Spleen (tissue), 11 donors: ENCODE measurements at regions not wholly inside any gene's neighbourhood (a gene's known extent, or its start where the extent isn't known, plus 50 kb on each side); places are given as distances from the start of the nearest gene placed in this dataset.

Source experiments
- DNase-seq: peaks from one replicate; pipeline ENCODE4 v3.0.0-alpha.2; 2020
- H3K27ac ChIP-seq, 8 donors: fragments of 200-600 bp; sonication (generic) in 7 of 8; 1 replicate in 4 of 8; 2 replicates in 4 of 8; pipeline versions ENCODE4 v1.5.0 to v1.8.0; 2016 to 2021; ENCODE audit warnings: inconsistent platforms in 4 of 8, mild to moderate bottlenecking in 4 of 8, moderate library complexity in 1 of 8
- H3K27me3 ChIP-seq, 7 donors: fragments of 200-600 bp; sonication (generic) in 6 of 7; replicated peaks in 1 of 7; 1 replicate in 4 of 7; 2 replicates in 3 of 7; pipeline versions ENCODE4 v1.5.0 to v1.8.0; 2016 to 2021; ENCODE audit warnings: inconsistent platforms in 3 of 7, mild to moderate bottlenecking in 1 of 7
- H3K36me3 ChIP-seq, 6 donors: fragments of 200-600 bp; sonication (generic) in 5 of 6; 1 replicate in 4 of 6; 2 replicates in 2 of 6; pipeline versions ENCODE4 v1.5.0 to v1.8.0; 2016 to 2021; ENCODE audit warnings: inconsistent platforms in 2 of 6
- H3K4me1 ChIP-seq, 6 donors: fragments of 200-600 bp; sonication (generic) in 5 of 6; 1 replicate in 3 of 6; 2 replicates in 3 of 6; pipeline versions ENCODE4 v1.5.0 to v1.8.0; 2016 to 2021; ENCODE audit warnings: inconsistent platforms in 3 of 6
- H3K4me3 ChIP-seq, 8 donors: fragments of 200-600 bp; sonication (generic) in 7 of 8; 1 replicate in 4 of 8; 2 replicates in 4 of 8; pipeline versions ENCODE4 v1.5.0 to v1.8.0; 2016 to 2021; ENCODE audit warnings: inconsistent platforms in 4 of 8, mild to moderate bottlenecking in 4 of 8, moderate library complexity in 2 of 8
- H3K9me3 ChIP-seq, 8 donors: fragments of 200-600 bp; sonication (generic) in 7 of 8; 1 replicate in 4 of 8; 2 replicates in 4 of 8; pipeline versions ENCODE4 v1.5.0 to v1.8.0; 2016 to 2021; ENCODE audit warnings: inconsistent platforms in 4 of 8
- CTCF ChIP-seq, 11 experiments: fragments of 200-600 bp in 7 of 11; fragments of 450-650 bp in 4 of 11; sonication (generic) in 4 of 11; IDR thresholded peaks in 8 of 11; conservative IDR thresholded peaks in 3 of 11; 1 replicate in 7 of 11; 2 replicates in 4 of 11; pipeline versions ENCODE4 v1.4.0 to v1.8.0; 2016 to 2021; ENCODE audit warnings: antibody characterized with exemption in 11 of 11, inconsistent platforms in 4 of 11, mild to moderate bottlenecking in 1 of 11
- POLR2A ChIP-seq, 3 donors: fragments of 450-650 bp; IDR thresholded peaks; one replicate each; pipeline ENCODE4 v1.5.1; 2017; ENCODE audit warnings: antibody characterized with exemption in 3 of 3, mild to moderate bottlenecking in 1 of 3
- POLR2AphosphoS5 ChIP-seq, 3 donors: sonication (generic); formaldehyde crosslinking; IDR thresholded peaks; one replicate each; pipeline ENCODE4 v1.5.1; 2017; ENCODE audit warnings: antibody characterized with exemption in 3 of 3
- WGBS, 5 donors: extraction: QIAGEN DNeasy Blood & Tissue Kit in 3 of 5; methylation state at CpG; one replicate each; pipeline versions ENCODE4 v1.1.5 to v1.1.7; 2013 to 2018; 5-methylcytosine and 5-hydroxymethylcytosine counted together
- intact Hi-C: fragments of 100-400 bp; cut with DNase I; formaldehyde crosslinking; loops from one replicate; pipeline ENCODE4 v1.15.0; 2023; ENCODE audit warnings: low total_unique reads
- donor health status: healthy with polysubstance abuse.
- donor health status: DM: no; HTN: no; CAD: no; lungs with moderate emphysema.
- donor health status: DM: no; HTN: no; CAD: no.
- donor health status: Bipolar disorder and iron deficiency.
- donor health status: healthy.
- donor health status: DM: no; HTN: no; CAD: no.
- donor health status: DM: yes; HTN: yes; CAD: no.

- DNase-seq, result no peak
- Histone ChIP-seq H3K27ac (peak overlapping the region in 7 of 8 donors; percentile 58 to 84 (median 72)), H3K9me3 (no peaks in the 10 kb centered on the region)
These were observed 389.1 kb downstream of the GADD45G start for GRCh38 chr9:89993678-89994630.

GRCh38 chr9:89994988-89995613 lies 390.3 kb downstream of the GADD45G start:
- intact Hi-C loops, result no loop called here
- peaks cover 6 to 60% (median 40%) of the 10 kb centered on the region in 6 donors for H3K4me1 ChIP-seq
- H3K9me3 ChIP-seq, result no peaks in the 10 kb centered on the region
- H3K27me3 ChIP-seq, result no peaks in the 10 kb centered on the region
- peak overlapping the region in 4 of 8 donors; percentile 70 to 84 (median 77) for H3K27ac ChIP-seq
- no peaks in the 10 kb centered on the region for H3K36me3 ChIP-seq
- no peak for DNase-seq
- WGBS, 5 donors, result 80 to 87% (median 82%) methylated on average over 17 to 19 of the region's 19 CpGs
- no peak overlapping the region for H3K4me3 ChIP-seq
- TF ChIP-seq POLR2AphosphoS5 (IDR thresholded peaks at IDR 0.05) (no peak), POLR2A (IDR thresholded peaks at IDR 0.05) (no peak), CTCF (IDR thresholded peaks at IDR 0.05 in 8 of 11, conservative IDR thresholded peaks at IDR 0.05 in 3 of 11) (no peak)

More at GRCh38 chr9:89993678-89994630, 389.1 kb downstream of the GADD45G start:
- TF ChIP-seq POLR2AphosphoS5 (IDR thresholded peaks at IDR 0.05), result peak in 1 of 3 donors; percentile 79
- TF ChIP-seq POLR2A (IDR thresholded peaks at IDR 0.05), result no peak
- 29 to 51% (median 33%) methylated on average over 5 of the region's 5 CpGs for WGBS, 5 donors
- intact Hi-C loops, result no loop called here
- peaks cover under 1 to 57% (median 28%) of the 10 kb centered on the region in 6 donors for H3K4me1 ChIP-seq
- no peak overlapping the region for H3K4me3 ChIP-seq
- H3K36me3 ChIP-seq, result no peaks in the 10 kb centered on the region
- H3K27me3 ChIP-seq, result no peaks in the 10 kb centered on the region

- Histone ChIP-seq H3K27me3 (no peaks in the 10 kb centered on the region), H3K27ac (no peak overlapping the region), H3K36me3 (no peaks in the 10 kb centered on the region), H3K4me1 (peaks cover 15 to 70% (median 50%) of the 10 kb centered on the region in 6 donors), H3K9me3 (no peaks in the 10 kb centered on the region), H3K4me3 (no peak overlapping the region)
- intact Hi-C loops, result no loop called here
- whole genome bisulfite sequencing, 5 donors, result 79 to 92% (median 88%) methylated on average over 5 of the region's 5 CpGs
- no peak for DNase-seq
- TF ChIP-seq POLR2AphosphoS5 (IDR thresholded peaks at IDR 0.05), result no peak
- no peak for TF ChIP-seq CTCF (IDR thresholded peaks at IDR 0.05 in 8 of 11, conservative IDR thresholded peaks at IDR 0.05 in 3 of 11)
These were observed 391.3 kb downstream of the GADD45G start for GRCh38 chr9:89996116-89996515.

GRCh38 chr9:89996773-89997172 lies 392.0 kb downstream of the GADD45G start:
- 91 to 97% (median 94%) methylated on average over 3 of the region's 3 CpGs for WGBS, 5 donors

More at GRCh38 chr9:89996773-89997172, 392.0 kb downstream of the GADD45G start:
- Histone ChIP-seq H3K27ac (no peak overlapping the region), H3K36me3 (no peaks in the 10 kb centered on the region), H3K4me3 (no peak overlapping the region), H3K4me1 (peaks cover 15 to 71% (median 52%) of the 10 kb centered on the region in 6 donors), H3K9me3 (no peaks in the 10 kb centered on the region), H3K27me3 (no peaks in the 10 kb centered on the region)
- DNase-seq, result no peak
- TF ChIP-seq POLR2AphosphoS5 (IDR thresholded peaks at IDR 0.05), result no peak
- TF ChIP-seq POLR2A (IDR thresholded peaks at IDR 0.05), result no peak
- TF ChIP-seq CTCF (IDR thresholded peaks at IDR 0.05 in 8 of 11, conservative IDR thresholded peaks at IDR 0.05 in 3 of 11), result no peak
- intact Hi-C loops, result no loop called here
